ENCODE measurements at regions not wholly inside any gene's neighbourhood (a gene's known extent, or its start where the extent isn't known, plus 50 kb on each side); places are given as distances from the start of the nearest gene placed in this dataset.

DNA sequence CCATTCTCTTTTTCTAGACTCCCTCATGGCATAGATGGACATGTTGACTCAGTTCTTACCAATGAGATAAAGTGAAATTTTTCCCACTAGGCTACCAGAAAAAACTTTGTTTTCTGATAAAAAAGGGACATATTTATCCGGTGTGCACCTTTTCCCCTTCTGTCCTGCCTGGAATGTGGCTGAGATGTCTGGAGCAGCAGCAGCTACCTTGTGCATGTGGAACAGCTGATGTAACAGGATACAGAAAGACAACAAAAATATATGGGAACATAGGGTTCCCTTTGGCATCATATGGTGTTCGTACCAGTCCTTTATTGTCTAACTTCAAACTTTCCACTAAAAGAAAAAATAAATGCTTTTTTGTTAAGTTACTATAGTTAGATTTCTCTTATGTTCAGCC is 460.2 kb upstream of the HS6ST1 start:
- DNase-seq (ENCODE audit: low read depth), result no peak

DNA sequence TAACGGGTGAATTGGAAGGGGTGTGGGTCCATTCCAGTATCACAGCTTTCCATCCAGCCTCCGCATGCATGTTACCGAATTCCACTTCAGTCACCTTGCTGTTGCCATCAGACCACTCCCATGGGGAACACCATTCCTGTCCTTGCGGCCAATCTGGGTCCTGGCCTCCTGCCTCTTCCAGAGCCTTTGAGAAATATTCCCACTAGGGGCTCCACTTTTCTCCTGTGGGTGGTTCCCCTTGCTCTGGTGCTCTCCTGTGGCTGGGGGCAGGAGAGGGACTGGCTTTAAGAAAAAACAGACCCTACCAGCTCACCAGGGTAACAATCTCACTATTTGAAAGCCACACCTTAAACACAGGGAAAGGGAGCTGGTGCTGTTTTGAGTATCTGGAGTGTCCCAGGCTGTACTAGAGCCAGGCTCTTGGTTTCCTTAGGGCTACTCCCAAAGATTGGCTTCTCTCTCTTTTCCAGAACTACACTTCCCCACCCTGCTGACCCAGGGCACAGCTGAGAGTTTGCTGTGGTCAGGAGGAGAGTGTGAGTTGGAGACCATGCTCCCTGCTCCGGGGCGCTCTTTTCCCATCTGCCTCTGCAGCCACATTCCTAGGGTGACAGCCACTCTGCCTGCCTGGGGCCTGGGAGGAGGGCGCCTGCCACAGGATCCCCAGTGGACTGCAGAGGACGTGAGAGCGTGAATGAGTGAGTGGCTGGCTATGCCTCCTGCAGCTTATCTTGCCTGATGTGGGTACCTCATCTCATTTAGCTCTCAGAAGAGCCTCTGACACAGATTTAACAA is 460.8 kb upstream of the HS6ST1 start:
- no peak for DNase-seq (ENCODE audit: low read depth)

DNA sequence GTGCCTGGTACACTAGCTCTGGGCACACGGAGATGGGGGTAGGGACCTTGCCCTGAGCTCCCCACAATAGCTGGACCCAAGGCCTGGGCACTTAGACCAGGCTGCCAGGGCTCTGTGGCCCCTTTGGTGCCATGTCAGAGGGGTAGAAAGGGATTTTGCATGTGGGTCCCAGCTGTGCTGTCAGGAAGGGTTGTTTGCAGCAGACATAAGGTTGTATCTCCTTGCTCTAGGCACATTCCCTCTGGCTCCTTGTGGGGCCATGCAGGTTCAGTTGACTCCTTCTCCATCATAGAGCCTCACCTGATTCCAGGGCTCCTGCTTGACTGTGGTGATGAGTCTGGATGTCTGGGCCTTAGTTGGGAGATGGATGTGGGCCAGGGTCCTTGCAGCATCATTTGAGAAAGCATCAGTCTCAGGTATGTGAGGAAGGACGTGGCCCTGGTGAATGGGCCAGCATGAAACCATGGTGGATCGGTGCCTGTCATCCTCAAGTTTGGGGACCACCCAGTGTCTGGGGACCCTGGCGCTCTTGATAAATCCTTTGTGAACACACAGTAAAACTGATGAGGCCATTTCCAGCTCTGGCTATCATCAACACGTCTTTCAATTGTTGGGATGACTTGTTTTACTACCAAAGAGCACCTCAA is 461.9 kb upstream of the HS6ST1 start:
- DNase-seq (ENCODE audit: low read depth), result no peak

DNA sequence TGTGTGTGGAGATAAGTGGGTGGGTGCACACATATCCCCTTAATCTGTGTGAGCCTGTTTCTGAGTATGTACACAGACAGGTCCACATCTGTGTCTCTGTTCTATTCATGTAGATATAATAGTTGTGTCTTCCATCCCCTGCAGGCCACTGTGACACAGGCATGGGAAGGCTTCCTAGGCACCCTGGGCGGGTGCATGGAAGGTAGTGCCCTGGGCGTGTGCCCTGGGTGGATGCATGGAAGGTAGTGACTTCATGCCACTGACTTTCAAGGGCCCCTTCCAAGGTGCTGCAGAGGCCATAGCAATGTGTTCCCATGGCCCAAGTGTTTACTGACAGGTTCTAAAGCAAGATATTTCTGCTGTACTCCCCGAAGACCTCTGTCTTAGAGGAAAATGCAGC is 462.5 kb upstream of the HS6ST1 start:
- DNase-seq (ENCODE audit: low read depth), result no peak

DNA sequence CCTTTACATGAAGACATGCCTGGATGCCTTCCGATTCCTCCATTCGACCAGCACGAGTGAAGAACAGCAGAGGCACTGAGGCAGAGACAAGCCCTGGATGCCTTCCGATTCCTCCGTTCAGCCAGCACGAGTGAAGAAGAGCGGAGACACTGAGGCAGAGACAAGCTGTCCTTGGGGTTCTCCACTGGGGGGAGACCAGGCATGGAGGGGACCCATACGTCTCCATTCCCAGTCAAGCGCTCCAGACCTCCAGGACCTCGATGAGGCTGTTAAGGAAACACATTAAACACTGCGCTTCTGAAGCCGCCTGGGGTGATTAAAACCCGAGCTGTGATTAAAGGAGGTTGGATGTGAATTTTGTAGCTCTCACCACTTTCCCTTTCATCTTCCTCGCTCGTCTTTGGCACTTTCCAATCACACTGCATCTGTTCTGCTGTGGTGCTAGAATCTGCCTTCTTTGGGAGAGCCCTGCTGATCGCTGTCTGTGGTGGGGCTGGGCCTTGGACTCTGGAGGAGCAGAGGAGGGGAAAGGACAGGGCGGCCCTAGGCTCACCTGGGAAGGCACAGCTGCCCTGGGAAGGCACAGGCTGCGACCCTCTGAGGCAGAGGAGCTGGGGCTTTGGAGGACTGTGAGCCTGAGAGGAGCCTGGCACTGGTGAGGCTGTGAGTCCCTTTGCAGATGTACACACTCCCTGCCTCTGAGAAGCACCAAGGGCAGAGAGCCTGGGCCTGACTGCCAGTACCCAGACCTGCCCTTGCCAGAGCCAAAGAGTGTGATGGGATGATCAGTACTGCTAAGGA is 463.1 kb upstream of the HS6ST1 start:
- no peak for DNase-seq (ENCODE audit: low read depth)

DNA sequence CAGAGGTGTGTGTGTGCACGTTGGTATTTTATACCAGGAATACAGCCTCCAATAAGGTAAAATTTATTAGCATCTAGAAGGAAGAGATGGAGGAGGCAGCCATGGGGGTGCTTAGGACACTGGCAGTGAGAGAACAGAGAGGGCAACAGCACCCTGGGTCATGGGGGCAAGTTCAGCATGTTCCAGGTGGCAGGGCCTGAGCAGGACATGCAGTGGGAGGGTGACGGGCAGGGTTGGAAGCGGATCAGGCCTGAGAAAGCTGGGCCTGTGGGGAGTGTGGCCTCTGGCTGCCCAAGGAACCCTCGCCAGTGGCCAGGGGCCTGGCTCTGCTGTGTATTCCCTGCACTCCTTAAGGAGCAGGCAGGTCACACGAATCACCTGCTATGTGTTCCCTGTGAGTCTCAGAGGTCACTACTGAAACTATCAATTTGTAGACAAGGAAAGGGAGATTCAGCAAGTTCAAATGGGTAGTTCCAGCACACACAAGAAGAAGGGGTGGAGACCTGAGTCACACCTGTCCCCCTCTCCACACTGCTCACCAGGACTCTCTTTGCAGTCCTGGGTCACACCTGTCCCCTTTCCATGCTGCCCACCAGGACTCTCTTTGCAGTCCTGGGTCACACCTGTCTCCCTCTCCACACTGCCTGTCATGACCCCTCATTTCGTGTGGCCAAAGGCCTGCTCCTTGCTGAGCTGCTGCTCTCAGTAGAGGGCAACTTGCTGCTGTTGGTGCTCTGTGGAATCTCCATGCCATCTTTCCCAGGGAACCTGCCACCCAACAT is 463.9 kb upstream of the HS6ST1 start:
- DNase-seq (ENCODE audit: low read depth), result no peak

DNA sequence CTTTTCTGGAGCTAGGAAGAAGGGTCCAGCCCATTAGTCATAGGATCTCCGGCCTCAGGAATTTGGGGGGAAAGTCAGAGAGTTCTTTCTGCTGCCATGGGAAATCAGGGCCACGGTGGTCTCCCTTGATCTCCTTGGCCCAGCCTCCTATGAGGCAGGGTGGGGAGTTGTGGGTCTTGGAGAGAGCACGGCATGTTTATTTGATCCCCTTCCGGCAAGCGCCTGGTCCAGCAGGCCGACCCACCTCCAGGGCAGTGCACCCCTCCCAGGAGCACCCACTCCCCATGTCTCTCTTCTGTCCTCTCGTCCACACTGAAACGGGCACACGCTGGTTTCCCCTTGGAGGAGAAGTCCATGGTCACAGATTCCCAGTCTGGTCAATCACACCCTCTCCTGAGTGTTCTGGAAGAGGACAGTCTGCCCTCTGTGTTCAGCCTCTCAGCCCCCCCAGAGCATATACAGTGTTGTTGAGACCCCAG is 464.6 kb upstream of the HS6ST1 start:
- DNase-seq (ENCODE audit: low read depth), result no peak

DNA sequence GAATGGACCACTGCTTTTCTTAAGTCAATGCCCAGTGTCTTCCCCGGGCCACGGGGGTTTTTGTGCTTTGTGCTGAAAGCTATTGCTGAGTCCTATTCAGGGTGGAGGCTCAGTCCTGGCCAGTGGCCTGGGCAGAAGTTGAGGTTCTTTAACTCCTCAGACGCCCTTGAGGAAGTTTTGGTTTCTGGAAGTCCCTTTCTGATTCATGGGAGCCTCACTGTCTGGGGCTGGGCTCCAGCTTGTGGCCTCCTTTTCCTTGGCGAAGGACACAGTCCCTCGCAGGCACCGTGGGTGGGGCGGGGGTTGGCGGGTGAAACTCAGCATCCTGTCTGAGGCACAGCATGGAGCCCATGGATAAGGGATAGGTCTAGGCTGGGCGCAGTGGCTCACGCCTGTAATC is 465.2 kb upstream of the HS6ST1 start:
- no peak for DNase-seq (ENCODE audit: low read depth)

DNA sequence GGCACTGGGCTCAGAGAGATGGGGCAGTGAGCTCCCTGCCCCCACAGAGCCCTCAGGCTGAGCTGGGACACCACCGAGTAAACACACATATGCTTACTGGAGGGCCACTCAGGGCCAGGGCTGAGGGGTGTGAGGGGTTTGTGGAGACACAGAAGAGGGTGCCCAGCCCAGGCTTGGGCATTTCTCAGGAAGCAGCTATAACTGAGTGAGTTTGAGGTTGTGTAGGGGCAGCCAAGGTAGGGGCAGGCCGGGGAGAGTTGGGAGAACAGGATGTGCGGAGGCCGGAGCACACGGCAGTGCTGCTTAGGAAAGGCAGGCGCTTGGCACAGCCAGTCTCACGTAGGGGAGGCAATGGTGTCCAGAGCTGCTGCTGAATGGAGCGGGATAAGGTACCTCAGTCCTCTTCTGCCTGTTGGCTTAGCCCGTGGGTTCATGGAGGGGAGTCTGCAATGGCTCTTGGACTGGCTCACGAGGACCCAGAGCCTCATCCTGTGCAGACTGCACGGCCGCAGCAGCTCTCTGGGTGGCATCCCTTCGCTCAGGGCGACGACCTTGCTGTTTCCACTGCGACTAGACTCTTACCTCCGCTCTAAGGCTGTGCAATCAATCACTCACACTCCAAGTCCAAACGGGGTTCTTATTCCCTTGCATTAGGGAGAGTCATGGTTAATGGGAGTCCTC is 466.1 kb upstream of the HS6ST1 start:
- no peak for DNase-seq (ENCODE audit: low read depth)

DNA sequence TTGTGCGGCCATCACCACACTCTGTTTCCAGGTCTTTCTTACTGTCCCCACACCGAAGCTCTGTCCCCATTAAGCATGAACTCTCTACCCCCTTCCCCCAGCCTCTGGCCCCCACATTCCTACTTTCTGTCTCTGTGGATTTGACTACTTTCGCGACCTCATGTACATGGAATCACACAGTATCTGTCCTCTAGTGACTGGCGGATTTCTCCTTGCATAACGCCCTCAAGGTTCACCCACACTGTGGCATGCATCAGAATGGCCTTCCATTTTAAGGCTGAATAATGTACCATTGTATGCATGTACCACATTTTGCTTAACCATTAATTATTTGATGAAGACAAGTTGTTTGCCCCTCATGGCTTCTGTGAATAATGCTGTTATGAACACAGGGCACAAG is 467.6 kb upstream of the HS6ST1 start:
- DNase-seq (ENCODE audit: low read depth), result no peak

DNA sequence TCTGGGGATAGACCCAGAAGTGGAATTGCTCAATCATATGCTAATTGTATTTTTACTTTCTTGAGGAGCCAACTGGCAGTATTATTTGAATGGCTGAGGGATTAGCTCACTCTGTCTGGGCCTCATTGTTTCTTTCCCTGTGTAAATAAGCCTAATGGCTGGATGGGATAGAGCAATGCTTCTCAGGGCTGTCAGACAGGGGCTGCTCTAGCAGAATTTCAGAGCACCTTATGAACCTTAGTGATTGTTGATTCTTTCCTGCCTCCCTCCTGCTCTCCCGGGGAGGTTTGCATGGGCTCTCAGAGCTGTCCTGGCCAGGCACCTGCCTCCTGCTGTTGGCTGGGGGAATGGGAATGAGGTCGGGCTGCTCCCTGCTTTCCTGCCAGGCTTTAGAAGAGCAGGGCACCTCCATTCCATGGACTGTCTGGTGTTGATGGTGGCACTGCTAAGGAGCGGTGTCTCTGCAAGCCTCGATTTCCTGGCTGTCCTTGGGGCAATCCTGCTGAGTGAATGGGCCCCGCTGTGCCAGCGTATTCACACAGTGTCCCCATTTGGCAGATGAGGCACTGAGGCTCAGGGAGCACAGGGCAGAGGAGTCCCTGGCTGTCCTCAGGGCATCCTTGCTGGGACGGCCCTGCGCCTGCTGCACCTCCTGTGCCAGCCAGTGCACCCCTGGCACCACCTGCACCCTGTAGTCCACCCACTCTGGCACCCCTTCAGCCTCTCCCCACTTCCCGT is 468.2 kb upstream of the HS6ST1 start:
- no peak for DNase-seq (ENCODE audit: low read depth)

DNA sequence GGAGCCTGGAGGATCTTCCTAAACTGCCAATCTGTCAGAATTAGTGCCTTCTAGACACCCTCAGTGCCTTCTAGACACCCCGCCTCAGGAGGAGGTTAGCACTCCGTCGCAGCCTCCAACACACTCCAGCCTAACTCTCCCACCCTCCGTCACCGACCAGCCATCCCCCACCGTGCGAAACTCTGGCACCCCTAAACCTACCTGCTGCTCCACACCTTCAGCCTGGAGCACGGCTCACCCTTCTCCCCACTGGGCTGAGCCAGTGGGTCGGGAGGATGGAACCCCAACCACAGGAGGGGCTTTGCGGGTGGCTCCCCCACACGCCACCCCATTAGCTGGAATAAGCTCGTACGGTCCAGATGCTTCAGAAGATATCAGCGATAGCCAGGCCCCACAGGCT is 468.9 kb upstream of the HS6ST1 start:
- no peak for DNase-seq (ENCODE audit: low read depth)

DNA sequence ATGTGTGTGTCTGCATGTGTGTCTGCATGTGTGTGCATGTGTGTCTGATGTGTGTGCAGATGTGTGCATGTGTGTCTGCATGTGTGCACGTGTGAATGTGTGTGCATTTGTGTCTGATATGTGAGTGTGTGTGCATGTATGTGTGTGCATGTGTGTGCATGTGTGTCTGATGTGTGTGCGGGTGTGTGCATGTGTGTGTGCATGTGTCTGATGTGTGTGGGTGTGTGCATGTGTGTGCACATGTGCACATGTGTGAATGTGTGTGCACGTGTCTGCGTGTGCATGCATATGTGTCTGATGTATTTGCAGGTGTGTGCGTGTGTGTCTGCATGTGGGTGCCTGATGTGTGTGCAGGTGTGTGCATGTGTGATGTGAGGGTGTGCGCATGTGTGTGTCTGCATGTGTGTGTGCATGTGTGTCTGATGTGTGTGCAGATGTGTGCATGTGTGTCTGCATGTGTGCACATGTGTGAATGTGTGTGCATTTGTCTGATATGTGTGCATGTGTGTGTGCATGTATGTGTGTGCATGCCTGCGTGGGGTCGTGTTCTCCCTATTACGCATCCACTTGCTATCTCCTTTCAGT is 470.1 kb upstream of the HS6ST1 start:
- DNase-seq (ENCODE audit: low read depth), result no peak

DNA sequence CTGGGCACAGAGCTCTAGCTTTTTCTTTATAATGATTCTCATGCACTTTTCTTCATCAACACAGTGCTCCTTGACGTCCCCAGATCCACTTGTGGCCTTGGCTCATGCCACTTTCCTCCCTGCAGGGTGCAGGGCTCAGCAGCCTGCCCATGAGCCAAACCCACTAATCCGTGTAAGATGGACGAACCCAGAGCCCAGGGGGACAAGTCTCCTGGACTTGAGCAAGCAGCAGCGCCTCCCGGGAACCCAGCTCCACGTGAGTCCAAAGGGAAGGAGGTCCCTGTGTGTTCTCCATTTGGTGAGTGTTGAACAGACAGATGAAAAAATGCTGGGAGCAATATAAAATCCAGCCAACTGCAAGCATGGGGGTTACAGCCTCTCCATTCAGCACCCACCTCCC is 470.6 kb upstream of the HS6ST1 start:
- no peak for DNase-seq (ENCODE audit: low read depth)

DNA sequence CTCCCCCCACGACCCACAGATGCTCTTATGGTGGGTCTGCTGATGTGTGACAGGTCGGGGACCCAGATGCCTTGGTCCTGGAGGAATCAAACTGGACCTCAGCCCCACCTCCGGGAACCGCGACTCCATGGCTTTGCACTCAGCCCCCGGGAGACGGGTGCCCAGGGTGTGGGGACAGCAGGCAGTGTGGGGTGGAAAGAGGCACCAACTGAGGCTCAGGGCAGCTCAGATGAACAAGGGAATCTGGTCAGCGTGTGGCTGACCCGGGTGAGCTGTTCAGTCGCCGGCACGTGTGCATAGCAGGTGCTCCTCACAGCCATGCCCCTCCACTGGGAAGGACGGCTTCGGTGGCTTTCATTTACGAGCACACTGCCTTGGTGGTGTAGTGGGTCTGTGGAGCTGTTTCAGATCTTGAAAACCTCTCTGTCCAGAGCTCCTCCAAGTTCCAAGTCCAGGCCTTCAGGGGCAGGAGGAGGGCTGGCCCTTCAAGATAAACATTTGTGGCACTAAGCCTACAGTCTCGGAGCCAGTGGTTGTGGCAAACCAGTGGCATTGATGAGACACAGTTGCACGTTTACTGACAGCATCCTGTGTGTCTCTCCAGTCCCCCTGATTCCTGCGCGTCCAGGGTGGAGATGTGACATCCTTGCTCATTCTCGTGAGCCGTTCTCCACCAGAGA is 471.2 kb upstream of the HS6ST1 start:
- no peak for DNase-seq (ENCODE audit: low read depth)

DNA sequence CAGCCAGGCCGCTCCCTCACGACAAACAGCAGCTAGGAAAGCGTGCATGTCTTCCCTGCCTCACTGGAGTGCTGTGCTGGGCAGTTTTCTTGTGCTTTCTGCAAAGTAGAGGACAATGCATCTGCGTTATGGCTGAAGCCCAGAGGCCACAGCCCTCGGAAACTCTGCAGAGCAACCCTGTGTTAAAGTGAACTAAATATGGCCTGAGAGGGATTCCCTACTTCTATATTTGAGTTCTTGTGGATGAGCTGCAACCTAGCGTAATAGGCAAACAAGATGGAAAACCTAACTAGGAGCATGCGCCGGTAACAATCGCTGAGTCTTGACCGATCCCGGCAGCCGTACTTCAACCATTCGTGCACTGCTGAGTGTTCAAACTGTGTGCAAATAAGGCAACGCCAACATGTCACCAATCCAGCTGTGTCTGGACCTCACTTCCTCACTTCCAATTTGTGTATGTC is 471.9 kb upstream of the HS6ST1 start:
- no peak for DNase-seq (ENCODE audit: low read depth)

DNA sequence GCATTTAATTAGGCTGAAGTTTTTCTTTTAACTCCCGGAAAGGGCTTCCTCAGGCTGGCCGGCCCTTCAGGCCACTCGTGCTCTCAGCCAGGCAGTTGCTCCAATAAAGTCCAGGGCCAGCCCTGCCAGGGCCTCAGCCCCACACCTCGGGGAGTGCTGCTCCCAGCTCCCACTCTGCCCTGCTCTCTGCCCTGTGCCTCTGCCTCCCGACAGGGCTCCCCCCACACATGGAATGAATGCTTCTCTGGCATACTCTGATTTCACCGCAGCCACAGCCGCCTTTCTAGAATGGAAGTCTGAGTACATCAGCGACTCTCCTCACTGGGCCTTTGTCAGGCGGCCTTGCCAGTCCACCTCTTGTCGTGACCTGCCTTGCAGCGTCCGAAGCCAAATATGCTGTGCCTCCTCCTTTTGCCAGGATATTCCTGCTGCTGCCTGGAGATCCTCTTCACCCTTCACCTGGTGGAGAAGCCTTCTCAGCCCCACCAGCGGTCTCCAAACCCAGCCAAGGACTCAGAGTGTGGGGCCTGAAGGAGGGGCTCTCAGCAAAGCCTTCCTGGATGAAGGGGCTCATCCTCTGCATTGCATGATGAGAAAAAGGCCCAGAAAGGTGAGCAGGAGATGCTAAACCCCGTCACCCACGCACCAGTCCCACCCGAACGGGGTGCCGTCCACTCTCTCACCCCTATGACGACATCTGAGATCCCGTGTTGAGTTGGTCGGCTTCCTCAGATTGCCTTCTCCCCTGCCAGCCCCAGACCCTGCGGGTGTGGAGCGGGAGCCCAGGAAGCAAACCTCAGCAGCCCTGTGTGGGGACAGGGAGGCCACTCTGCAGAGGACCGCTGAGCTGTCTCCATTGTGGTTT is 472.7 kb upstream of the HS6ST1 start:
- no peak for DNase-seq (ENCODE audit: low read depth)

DNA sequence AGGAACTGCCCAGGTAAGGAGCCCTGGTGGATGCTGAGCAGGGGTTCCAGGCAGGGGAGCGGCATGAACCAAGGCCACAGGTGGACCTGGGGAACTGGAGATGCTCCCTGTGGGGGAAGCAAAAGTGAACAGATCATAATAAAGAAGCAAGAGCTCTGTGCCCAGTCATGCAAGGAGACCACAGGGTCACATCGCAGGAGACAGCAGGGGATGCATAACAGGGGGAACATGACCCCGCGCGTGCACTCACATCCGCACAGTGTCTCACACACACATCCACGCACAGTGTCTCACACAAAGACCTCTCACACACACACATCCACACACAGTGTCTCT is 473.3 kb upstream of the HS6ST1 start:
- DNase-seq (ENCODE audit: low read depth), result no peak

DNA sequence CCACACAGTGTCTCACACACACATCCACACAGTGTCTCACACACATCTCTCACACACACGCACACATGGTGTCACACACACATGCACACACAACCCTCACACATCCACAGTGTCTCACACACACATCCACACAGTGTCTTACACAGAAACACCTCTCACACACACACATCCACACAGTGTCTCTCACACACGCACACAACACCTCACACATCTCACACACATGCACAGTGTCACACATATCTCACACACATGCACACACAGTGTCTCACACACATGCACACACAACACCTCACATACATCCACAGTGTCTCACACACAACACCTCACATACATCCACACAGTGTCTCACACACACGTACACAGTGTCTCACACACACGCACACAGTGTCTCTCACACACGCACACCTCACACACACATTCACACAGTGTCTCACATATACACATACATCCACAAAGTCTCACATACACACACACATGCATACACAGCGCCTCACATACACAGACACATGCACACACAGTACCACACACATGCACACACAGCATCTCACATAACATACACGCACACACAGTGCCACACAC is 473.9 kb upstream of the HS6ST1 start:
- DNase-seq (ENCODE audit: low read depth), result no peak

All from GM04504 (cell line).